Upper lobe of left lung (tissue), 4 donors: ENCODE measurements at regions not wholly inside any gene's neighbourhood (a gene's known extent, or its start where the extent isn't known, plus 50 kb on each side); places are given as distances from the start of the nearest gene placed in this dataset.

Experiments used
- CTCF ChIP-seq, 6 experiments: fragments of 450-650 bp in 4 of 6; fragments of 200-600 bp in 2 of 6; sonication (generic) in 2 of 6; IDR thresholded peaks; one replicate each; pipeline ENCODE4 v1.5.1; 2016 to 2019; ENCODE audit warnings: antibody characterized with exemption in 6 of 6
- EP300 ChIP-seq, 4 donors: sonication (generic); formaldehyde crosslinking; IDR thresholded peaks; one replicate each; pipeline ENCODE4 v1.5.1; 2017; ENCODE audit warnings: antibody characterized with exemption in 4 of 4, control low read depth in 2 of 4
- POLR2AphosphoS5 ChIP-seq, 2 donors: sonication (generic); formaldehyde crosslinking; IDR thresholded peaks; one replicate each; pipeline ENCODE4 v1.5.1; 2017; ENCODE audit warnings: antibody characterized with exemption in 2 of 2

DNA sequence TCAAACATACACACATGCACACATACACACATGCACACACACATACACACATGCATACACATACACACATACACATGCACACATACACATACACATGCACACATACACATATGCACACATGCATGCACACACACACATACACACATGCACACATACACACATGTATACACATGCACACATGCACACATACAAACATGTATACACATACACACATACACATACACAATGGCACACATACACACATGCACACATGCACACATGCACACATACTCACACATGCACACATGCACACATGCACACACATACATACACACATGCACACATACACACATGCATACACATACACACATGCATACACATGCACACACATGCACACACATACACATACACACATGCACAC, 137.2 kb downstream of the ACKR3 start:
- TF ChIP-seq POLR2AphosphoS5 (IDR thresholded peaks at IDR 0.05) (no peak), EP300 (IDR thresholded peaks at IDR 0.05) (no peak), CTCF (IDR thresholded peaks at IDR 0.05) (no peak)
